ENCODE measurements at regions not wholly inside any gene's neighbourhood (a gene's known extent, or its start where the extent isn't known, plus 50 kb on each side); places are given as distances from the start of the nearest gene placed in this dataset.

GRCh38 chr1:29859126-29859525, 622.8 kb downstream of the PTPRU start:
- no peak for TF ChIP-seq CTCF (IDR thresholded peaks at IDR 0.05; ENCODE audit: insufficient read depth, low read depth, low read length)
- H3K4me3 ChIP-seq (ENCODE audit: low read depth, low read length), result no peak overlapping the region
- no peak for DNase-seq (ENCODE audit: low read depth)
- ChIA-PET CTCF (no interaction called here), POLR2A (no interaction called here)
- H3K27me3 ChIP-seq (ENCODE audit: control insufficient read depth, insufficient read depth, low read length), result no peaks in the 10 kb centered on the region
- no peaks in the 10 kb centered on the region for H3K36me3 ChIP-seq (ENCODE audit: control insufficient read depth, insufficient read depth, low read length)

GRCh38 chr1:29858646-29859045, 622.3 kb downstream of the PTPRU start:
- no peak for TF ChIP-seq CTCF (IDR thresholded peaks at IDR 0.05; ENCODE audit: insufficient read depth, low read depth, low read length)
- no peak for DNase-seq (ENCODE audit: low read depth)
- ChIA-PET POLR2A (no interaction called here), CTCF (no interaction called here)
- Histone ChIP-seq H3K27me3 (ENCODE audit: control insufficient read depth, insufficient read depth, low read length) (no peaks in the 10 kb centered on the region), H3K36me3 (ENCODE audit: control insufficient read depth, insufficient read depth, low read length) (no peaks in the 10 kb centered on the region), H3K4me3 (ENCODE audit: low read depth, low read length) (no peak overlapping the region)

GRCh38 chr1:29856340-29857114, 620.2 kb downstream of the PTPRU start:
- no peak overlapping the region for H3K4me3 ChIP-seq (ENCODE audit: low read depth, low read length)
- no peaks in the 10 kb centered on the region for H3K36me3 ChIP-seq (ENCODE audit: control insufficient read depth, insufficient read depth, low read length)
- H3K27me3 ChIP-seq (ENCODE audit: control insufficient read depth, insufficient read depth, low read length), result no peaks in the 10 kb centered on the region
- no peak for TF ChIP-seq CTCF (IDR thresholded peaks at IDR 0.05; ENCODE audit: insufficient read depth, low read depth, low read length)
- DNase-seq (ENCODE audit: low read depth), result no peak
- POLR2A ChIA-PET, result no interaction called here
- CTCF ChIA-PET, result interaction anchor here (0.9 kb wide), 1 partner anchor 8 kb away, joined by 3 read pairs; no protein-coding TSS in a partner anchor

GRCh38 chr1:29855561-29856160, 619.3 kb downstream of the PTPRU start:
- no peak for TF ChIP-seq CTCF (IDR thresholded peaks at IDR 0.05; ENCODE audit: insufficient read depth, low read depth, low read length)
- ChIA-PET CTCF (interaction anchor here (0.6 to 1.8 kb wide), 3 partner anchors 17 to 152 kb away, joined by 3 to 8 read pairs (median 3); no protein-coding TSS in a partner anchor), POLR2A (no interaction called here)
- Histone ChIP-seq H3K4me3 (ENCODE audit: low read depth, low read length) (no peak overlapping the region), H3K27me3 (ENCODE audit: control insufficient read depth, insufficient read depth, low read length) (no peaks in the 10 kb centered on the region), H3K36me3 (ENCODE audit: control insufficient read depth, insufficient read depth, low read length) (no peaks in the 10 kb centered on the region)
- DNase-seq (ENCODE audit: low read depth), result no peak

GRCh38 chr1:29854700-29855276, 618.5 kb downstream of the PTPRU start:
- no peak overlapping the region for H3K4me3 ChIP-seq (ENCODE audit: low read depth, low read length)
- no peak for DNase-seq (ENCODE audit: low read depth)
- POLR2A ChIA-PET, result no interaction called here
- TF ChIP-seq CTCF (IDR thresholded peaks at IDR 0.05; ENCODE audit: insufficient read depth, low read depth, low read length), result no peak
- no peaks in the 10 kb centered on the region for H3K27me3 ChIP-seq (ENCODE audit: control insufficient read depth, insufficient read depth, low read length)
- H3K36me3 ChIP-seq (ENCODE audit: control insufficient read depth, insufficient read depth, low read length), result no peaks in the 10 kb centered on the region
- CTCF ChIA-PET, result interaction anchor here (1.4 to 1.8 kb wide), 3 partner anchors 19 to 151 kb away, joined by 3 to 8 read pairs (median 5); no protein-coding TSS in a partner anchor

Data from BJ (cell line).